ENCODE measurements at regions not wholly inside any gene's neighbourhood (a gene's known extent, or its start where the extent isn't known, plus 50 kb on each side); places are given as distances from the start of the nearest gene placed in this dataset.

DNA sequence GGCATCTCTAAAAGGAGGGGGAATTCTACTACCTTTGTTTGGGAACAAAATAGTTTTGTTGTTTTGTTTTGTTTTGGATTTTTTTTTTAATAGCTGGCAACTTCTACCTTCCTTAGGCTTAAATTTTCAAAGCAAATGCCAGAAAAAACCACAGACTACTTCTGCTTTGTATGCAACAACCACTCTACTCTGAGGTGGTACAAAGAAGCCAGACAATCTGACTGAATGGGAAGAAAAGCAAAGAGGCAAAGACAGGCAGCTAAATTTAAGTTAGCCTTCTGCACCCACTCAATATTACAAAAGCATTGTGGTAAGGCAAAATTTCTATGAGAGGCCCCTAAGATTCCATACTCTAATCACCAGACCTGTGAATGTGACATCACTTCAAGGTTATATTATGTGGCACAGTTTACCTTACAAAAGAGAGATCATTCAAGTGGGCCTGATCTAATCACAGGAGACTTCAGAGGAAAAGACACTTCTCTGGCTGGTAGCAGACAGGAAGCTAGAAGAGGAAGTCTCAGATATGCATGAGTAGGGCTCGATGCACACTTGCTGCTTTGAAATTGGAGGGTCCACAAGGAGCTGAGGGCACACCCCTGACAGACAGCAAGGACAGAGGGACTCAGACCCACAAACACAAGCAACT lies 566.6 kb downstream of the RPS29 start (continued):
- no peak for TF ChIP-seq CREB5 (CRISPR knock-in tag; IDR thresholded peaks at IDR 0.05; ENCODE audit: low read depth)

DNA sequence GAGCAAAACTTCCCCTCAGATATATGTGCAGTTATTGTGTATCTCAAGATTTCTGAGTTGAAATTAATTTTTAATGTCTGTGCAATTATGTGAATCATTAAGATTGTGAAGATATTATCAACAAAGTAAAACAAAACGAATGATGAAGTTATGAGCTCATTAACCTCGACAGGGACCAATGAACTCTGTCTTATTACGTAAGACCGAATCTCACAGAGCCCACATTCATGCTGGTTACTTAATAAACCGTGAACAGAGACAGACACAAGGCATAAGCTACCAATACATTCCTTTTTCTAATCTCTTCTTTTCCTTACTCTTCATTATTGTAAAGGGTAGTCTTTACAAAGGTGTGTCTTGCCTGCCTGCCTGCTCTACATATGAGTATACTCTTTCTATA lies 568.7 kb downstream of the RPS29 start:
- TF ChIP-seq ZC3H10 (CRISPR knock-in tag; IDR thresholded peaks at IDR 0.05) (no peak), OSR1 (CRISPR knock-in tag; IDR thresholded peaks at IDR 0.05) (no peak), SNAI2 (CRISPR knock-in tag; IDR thresholded peaks at IDR 0.05) (no peak), ISL1 (CRISPR knock-in tag; IDR thresholded peaks at IDR 0.05) (no peak), ZNF70 (CRISPR knock-in tag; IDR thresholded peaks at IDR 0.05) (no peak), ESRRG (CRISPR knock-in tag; IDR thresholded peaks at IDR 0.05) (no peak), TOX (CRISPR knock-in tag; IDR thresholded peaks at IDR 0.05; ENCODE audit: borderline replicate concordance) (no peak), CSRNP3 (CRISPR knock-in tag; IDR thresholded peaks at IDR 0.05) (no peak), GLIS3 (CRISPR knock-in tag; IDR thresholded peaks at IDR 0.05) (no peak), ARNTL (CRISPR knock-in tag; IDR thresholded peaks at IDR 0.05; ENCODE audit: borderline replicate concordance, low read depth) (no peak), CSDC2 (CRISPR knock-in tag; IDR thresholded peaks at IDR 0.05) (no peak), CREB5 (CRISPR knock-in tag; IDR thresholded peaks at IDR 0.05; ENCODE audit: low read depth) (no peak), PATZ1 (CRISPR knock-in tag; IDR thresholded peaks at IDR 0.05; ENCODE audit: borderline replicate concordance) (no peak), ZFP30 (CRISPR knock-in tag; IDR thresholded peaks at IDR 0.05) (no peak), BACH2 (CRISPR knock-in tag; IDR thresholded peaks at IDR 0.05; ENCODE audit: borderline replicate concordance) (no peak), PPARA (CRISPR knock-in tag; IDR thresholded peaks at IDR 0.05; ENCODE audit: borderline replicate concordance) (no peak), RARB (CRISPR knock-in tag; IDR thresholded peaks at IDR 0.05) (no peak), ZFP3 (CRISPR knock-in tag; IDR thresholded peaks at IDR 0.05) (no peak), ZNF8 (CRISPR knock-in tag; IDR thresholded peaks at IDR 0.05) (no peak)
- TF ChIP-seq, protein P1, sequence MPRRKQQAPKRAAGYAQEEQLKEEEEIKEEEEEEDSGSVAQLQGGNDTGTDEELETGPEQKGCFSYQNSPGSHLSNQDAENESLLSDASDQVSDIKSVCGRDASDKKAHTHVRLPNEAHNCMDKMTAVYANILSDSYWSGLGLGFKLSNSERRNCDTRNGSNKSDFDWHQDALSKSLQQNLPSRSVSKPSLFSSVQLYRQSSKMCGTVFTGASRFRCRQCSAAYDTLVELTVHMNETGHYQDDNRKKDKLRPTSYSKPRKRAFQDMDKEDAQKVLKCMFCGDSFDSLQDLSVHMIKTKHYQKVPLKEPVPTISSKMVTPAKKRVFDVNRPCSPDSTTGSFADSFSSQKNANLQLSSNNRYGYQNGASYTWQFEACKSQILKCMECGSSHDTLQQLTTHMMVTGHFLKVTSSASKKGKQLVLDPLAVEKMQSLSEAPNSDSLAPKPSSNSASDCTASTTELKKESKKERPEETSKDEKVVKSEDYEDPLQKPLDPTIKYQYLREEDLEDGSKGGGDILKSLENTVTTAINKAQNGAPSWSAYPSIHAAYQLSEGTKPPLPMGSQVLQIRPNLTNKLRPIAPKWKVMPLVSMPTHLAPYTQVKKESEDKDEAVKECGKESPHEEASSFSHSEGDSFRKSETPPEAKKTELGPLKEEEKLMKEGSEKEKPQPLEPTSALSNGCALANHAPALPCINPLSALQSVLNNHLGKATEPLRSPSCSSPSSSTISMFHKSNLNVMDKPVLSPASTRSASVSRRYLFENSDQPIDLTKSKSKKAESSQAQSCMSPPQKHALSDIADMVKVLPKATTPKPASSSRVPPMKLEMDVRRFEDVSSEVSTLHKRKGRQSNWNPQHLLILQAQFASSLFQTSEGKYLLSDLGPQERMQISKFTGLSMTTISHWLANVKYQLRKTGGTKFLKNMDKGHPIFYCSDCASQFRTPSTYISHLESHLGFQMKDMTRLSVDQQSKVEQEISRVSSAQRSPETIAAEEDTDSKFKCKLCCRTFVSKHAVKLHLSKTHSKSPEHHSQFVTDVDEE (CRISPR knock-in tag; IDR thresholded peaks at IDR 0.05): no peak
- ATAC-seq: no peak

DNA sequence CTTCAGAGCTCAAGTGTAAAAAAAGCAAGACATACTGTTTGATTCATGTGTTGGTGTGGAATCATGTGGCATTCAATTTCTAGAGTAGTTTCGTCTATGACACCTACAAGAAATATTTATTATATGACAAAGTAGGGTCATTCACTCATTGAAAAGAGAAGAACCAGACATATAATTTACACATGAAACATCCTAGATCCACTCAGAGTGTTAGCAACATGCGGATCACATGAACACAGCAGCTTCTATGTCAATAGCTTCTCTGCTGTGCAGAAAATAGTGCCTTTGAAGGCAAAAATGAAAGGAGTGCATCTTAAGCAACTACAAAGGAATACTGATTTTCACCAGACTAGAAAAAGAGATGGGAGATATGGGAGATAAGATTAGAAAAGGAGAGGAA lies 569.8 kb downstream of the RPS29 start:
- no peak for TF ChIP-seq ZNF565 (CRISPR knock-in tag; conservative IDR thresholded peaks at IDR 0.05; ENCODE audit: low read depth)
- no peak for ATAC-seq

- no peak for ATAC-seq
- TF ChIP-seq CSDC2 (CRISPR knock-in tag; IDR thresholded peaks at IDR 0.05) (no peak), TCF4 (CRISPR knock-in tag; IDR thresholded peaks at IDR 0.05; ENCODE audit: borderline replicate concordance) (no peak), ZNF565 (CRISPR knock-in tag; conservative IDR thresholded peaks at IDR 0.05; ENCODE audit: low read depth) (no peak), ZNF8 (CRISPR knock-in tag; IDR thresholded peaks at IDR 0.05) (no peak), RARB (CRISPR knock-in tag; IDR thresholded peaks at IDR 0.05) (no peak), ESRRG (CRISPR knock-in tag; IDR thresholded peaks at IDR 0.05) (no peak), GLIS3 (CRISPR knock-in tag; IDR thresholded peaks at IDR 0.05) (no peak)
- TF ChIP-seq, protein P2, sequence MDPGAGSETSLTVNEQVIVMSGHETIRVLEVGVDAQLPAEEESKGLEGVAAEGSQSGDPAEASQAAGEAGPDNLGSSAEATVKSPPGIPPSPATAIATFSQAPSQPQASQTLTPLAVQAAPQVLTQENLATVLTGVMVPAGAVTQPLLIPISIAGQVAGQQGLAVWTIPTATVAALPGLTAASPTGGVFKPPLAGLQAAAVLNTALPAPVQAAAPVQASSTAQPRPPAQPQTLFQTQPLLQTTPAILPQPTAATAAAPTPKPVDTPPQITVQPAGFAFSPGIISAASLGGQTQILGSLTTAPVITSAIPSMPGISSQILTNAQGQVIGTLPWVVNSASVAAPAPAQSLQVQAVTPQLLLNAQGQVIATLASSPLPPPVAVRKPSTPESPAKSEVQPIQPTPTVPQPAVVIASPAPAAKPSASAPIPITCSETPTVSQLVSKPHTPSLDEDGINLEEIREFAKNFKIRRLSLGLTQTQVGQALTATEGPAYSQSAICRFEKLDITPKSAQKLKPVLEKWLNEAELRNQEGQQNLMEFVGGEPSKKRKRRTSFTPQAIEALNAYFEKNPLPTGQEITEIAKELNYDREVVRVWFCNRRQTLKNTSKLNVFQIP (CRISPR knock-in tag; IDR thresholded peaks at IDR 0.05; ENCODE audit: borderline replicate concordance, low read depth): no peak
- TF ChIP-seq, protein P1 (CRISPR knock-in tag; IDR thresholded peaks at IDR 0.05): no peak
These were observed 571.7 kb downstream of the RPS29 start for GRCh38 chr14:49014476-49014875.

Data from SK-N-SH treated with all-trans-retinoic acid at 6 μM for 48 hours (cell line).